ENCODE measurements at regions not wholly inside any gene's neighbourhood (a gene's known extent, or its start where the extent isn't known, plus 50 kb on each side); places are given as distances from the start of the nearest gene placed in this dataset.

- Histone ChIP-seq H3K36me3 (ENCODE audit: insufficient read depth, low read length) (no peaks in the 10 kb centered on the region), H3K27me3 (ENCODE audit: insufficient read depth, low read length) (no peaks in the 10 kb centered on the region), H3K4me1 (ENCODE audit: insufficient read depth, low read length) (no peaks in the 10 kb centered on the region), H3K4me3 (ENCODE audit: low read length in 2 of 2) (no peak overlapping the region), H3K27ac (ENCODE audit: low read depth, low read length) (no peak overlapping the region), H3K9me3 (ENCODE audit: control insufficient read depth in 1 of 2, low read length in 2 of 2) (no peaks in the 10 kb centered on the region)
- Mint-ChIP-seq H3K4me3 (no peak overlapping the region), H3K36me3 (no peaks in the 10 kb centered on the region), H3K4me1 (no peaks in the 10 kb centered on the region), H3K9me3 (peaks cover 0 to 7% (median 2%) of the 10 kb centered on the region in 8 donors), H3K27ac (no peak overlapping the region), H3K27me3 (no peaks in the 10 kb centered on the region)
- ChIA-PET CTCF (ENCODE audit: partially characterized antibody) (no interaction called here), POLR2A (ENCODE audit: partially characterized antibody) (no interaction called here)
- intact Hi-C loops (cut with micrococcal nuclease) = no loop called here
- no peak for DNase-seq
These were observed 321.7 kb downstream of the TXNL1 start for GRCh38 chr18:56316727-56317126.

GRCh38 chr18:56315363-56315762 lies 323.0 kb downstream of the TXNL1 start:
- no peak overlapping the region for H3K4me3 ChIP-seq (ENCODE audit: low read length in 2 of 2)
- no peaks in the 10 kb centered on the region for H3K4me1 ChIP-seq (ENCODE audit: insufficient read depth, low read length)
- H3K9me3 ChIP-seq (ENCODE audit: control insufficient read depth in 1 of 2, low read length in 2 of 2) = no peaks in the 10 kb centered on the region
- intact Hi-C loops (cut with micrococcal nuclease) = no loop called here
- Mint-ChIP-seq H3K4me1 (no peaks in the 10 kb centered on the region), H3K9me3 (peaks cover 0 to 6% (median 2%) of the 10 kb centered on the region in 8 donors), H3K36me3 (no peaks in the 10 kb centered on the region), H3K4me3 (no peak overlapping the region), H3K27ac (no peak overlapping the region), H3K27me3 (no peaks in the 10 kb centered on the region)
- DNase-seq = no peak
- no peaks in the 10 kb centered on the region for H3K27me3 ChIP-seq (ENCODE audit: insufficient read depth, low read length)
- no peaks in the 10 kb centered on the region for H3K36me3 ChIP-seq (ENCODE audit: insufficient read depth, low read length)
- CTCF ChIA-PET (ENCODE audit: partially characterized antibody) = no interaction called here
- no peak overlapping the region for H3K27ac ChIP-seq (ENCODE audit: low read depth, low read length)
- POLR2A ChIA-PET (ENCODE audit: partially characterized antibody) = no interaction called here

- POLR2A ChIA-PET (ENCODE audit: partially characterized antibody) = no interaction called here
- intact Hi-C loops (cut with micrococcal nuclease) = no loop called here
These were observed 324.0 kb downstream of the TXNL1 start for GRCh38 chr18:56314396-56314795.

GRCh38 chr18:56312551-56313335 lies 325.6 kb downstream of the TXNL1 start:
- no peaks in the 10 kb centered on the region for H3K4me1 Mint-ChIP-seq
- POLR2A ChIA-PET (ENCODE audit: partially characterized antibody) = no interaction called here

More at GRCh38 chr18:56314396-56314795, 324.0 kb downstream of the TXNL1 start:
- Histone ChIP-seq H3K27me3 (ENCODE audit: insufficient read depth, low read length) (no peaks in the 10 kb centered on the region), H3K4me3 (ENCODE audit: low read length in 2 of 2) (no peak overlapping the region), H3K27ac (ENCODE audit: low read depth, low read length) (no peak overlapping the region), H3K4me1 (ENCODE audit: insufficient read depth, low read length) (no peaks in the 10 kb centered on the region), H3K36me3 (ENCODE audit: insufficient read depth, low read length) (no peaks in the 10 kb centered on the region), H3K9me3 (ENCODE audit: control insufficient read depth in 1 of 2, low read length in 2 of 2) (no peaks in the 10 kb centered on the region)
- H3K4me1 Mint-ChIP-seq = no peaks in the 10 kb centered on the region
- H3K36me3 Mint-ChIP-seq = no peaks in the 10 kb centered on the region
- H3K27ac Mint-ChIP-seq = no peak overlapping the region
- DNase-seq = no peak
- H3K9me3 Mint-ChIP-seq = peaks cover 0 to 4% (median under 1%) of the 10 kb centered on the region in 8 donors
- no peaks in the 10 kb centered on the region for H3K27me3 Mint-ChIP-seq
- CTCF ChIA-PET (ENCODE audit: partially characterized antibody) = no interaction called here
- H3K4me3 Mint-ChIP-seq = no peak overlapping the region

GRCh38 chr18:56309104-56309503 lies 329.3 kb downstream of the TXNL1 start:
- Histone ChIP-seq H3K36me3 (ENCODE audit: insufficient read depth, low read length) (no peaks in the 10 kb centered on the region), H3K9me3 (ENCODE audit: control insufficient read depth in 1 of 2, low read length in 2 of 2) (no peaks in the 10 kb centered on the region), H3K27me3 (ENCODE audit: insufficient read depth, low read length) (no peaks in the 10 kb centered on the region), H3K4me1 (ENCODE audit: insufficient read depth, low read length) (no peaks in the 10 kb centered on the region), H3K27ac (ENCODE audit: low read depth, low read length) (no peak overlapping the region), H3K4me3 (ENCODE audit: low read length in 2 of 2) (no peak overlapping the region)
- Mint-ChIP-seq H3K36me3 (no peaks in the 10 kb centered on the region), H3K27ac (no peak overlapping the region), H3K9me3 (peaks cover 0 to 2% (median 0%) of the 10 kb centered on the region in 8 donors), H3K4me1 (no peaks in the 10 kb centered on the region), H3K4me3 (no peak overlapping the region), H3K27me3 (no peaks in the 10 kb centered on the region)
- intact Hi-C loops (cut with micrococcal nuclease) = no loop called here
- no peak for DNase-seq
- POLR2A ChIA-PET (ENCODE audit: partially characterized antibody) = no interaction called here
- CTCF ChIA-PET (ENCODE audit: partially characterized antibody) = no interaction called here

More at GRCh38 chr18:56312551-56313335, 325.6 kb downstream of the TXNL1 start:
- H3K4me3 ChIP-seq (ENCODE audit: low read length in 2 of 2) = no peak overlapping the region
- Mint-ChIP-seq H3K9me3 (peaks cover 0 to 4% (median 0%) of the 10 kb centered on the region in 8 donors), H3K27me3 (no peaks in the 10 kb centered on the region), H3K36me3 (no peaks in the 10 kb centered on the region), H3K27ac (no peak overlapping the region), H3K4me3 (no peak overlapping the region)
- CTCF ChIA-PET (ENCODE audit: partially characterized antibody) = no interaction called here
- DNase-seq = no peak
- no peaks in the 10 kb centered on the region for H3K9me3 ChIP-seq (ENCODE audit: control insufficient read depth in 1 of 2, low read length in 2 of 2)
- no peaks in the 10 kb centered on the region for H3K27me3 ChIP-seq (ENCODE audit: insufficient read depth, low read length)
- intact Hi-C loops (cut with micrococcal nuclease) = no loop called here
- no peak overlapping the region for H3K27ac ChIP-seq (ENCODE audit: low read depth, low read length)
- H3K36me3 ChIP-seq (ENCODE audit: insufficient read depth, low read length) = no peaks in the 10 kb centered on the region
- no peaks in the 10 kb centered on the region for H3K4me1 ChIP-seq (ENCODE audit: insufficient read depth, low read length)

GRCh38 chr18:56307354-56308170 lies 330.8 kb downstream of the TXNL1 start:
- Histone ChIP-seq H3K4me3 (ENCODE audit: low read length in 2 of 2) (no peak overlapping the region), H3K27me3 (ENCODE audit: insufficient read depth, low read length) (no peaks in the 10 kb centered on the region), H3K36me3 (ENCODE audit: insufficient read depth, low read length) (no peaks in the 10 kb centered on the region), H3K27ac (ENCODE audit: low read depth, low read length) (no peak overlapping the region), H3K4me1 (ENCODE audit: insufficient read depth, low read length) (no peaks in the 10 kb centered on the region), H3K9me3 (ENCODE audit: control insufficient read depth in 1 of 2, low read length in 2 of 2) (no peaks in the 10 kb centered on the region)
- DNase-seq = no peak
- Mint-ChIP-seq H3K36me3 (no peaks in the 10 kb centered on the region), H3K27me3 (no peaks in the 10 kb centered on the region), H3K27ac (no peak overlapping the region), H3K4me3 (no peak overlapping the region), H3K4me1 (no peaks in the 10 kb centered on the region), H3K9me3 (peaks cover 0 to 2% (median 0%) of the 10 kb centered on the region in 8 donors)
- intact Hi-C loops (cut with micrococcal nuclease) = no loop called here
- ChIA-PET CTCF (ENCODE audit: partially characterized antibody) (no interaction called here), POLR2A (ENCODE audit: partially characterized antibody) (no interaction called here)

- Histone ChIP-seq H3K27ac (ENCODE audit: low read depth, low read length) (no peak overlapping the region), H3K36me3 (ENCODE audit: insufficient read depth, low read length) (no peaks in the 10 kb centered on the region), H3K27me3 (ENCODE audit: insufficient read depth, low read length) (no peaks in the 10 kb centered on the region), H3K4me3 (ENCODE audit: low read length in 2 of 2) (no peak overlapping the region), H3K4me1 (ENCODE audit: insufficient read depth, low read length) (no peaks in the 10 kb centered on the region), H3K9me3 (ENCODE audit: control insufficient read depth in 1 of 2, low read length in 2 of 2) (peaks cover 0 to 3% of the 10 kb centered on the region in 2 donors)
- Mint-ChIP-seq H3K27me3 (peaks cover 0 to 1% of the 10 kb centered on the region in 2 donors), H3K27ac (no peak overlapping the region), H3K4me1 (no peaks in the 10 kb centered on the region), H3K36me3 (no peaks in the 10 kb centered on the region), H3K9me3 (peaks cover 0 to 2% (median 0%) of the 10 kb centered on the region in 8 donors), H3K4me3 (no peak overlapping the region)
- no peak for DNase-seq
- POLR2A ChIA-PET (ENCODE audit: partially characterized antibody) = no interaction called here
- CTCF ChIA-PET (ENCODE audit: partially characterized antibody) = no interaction called here
- intact Hi-C loops (cut with micrococcal nuclease) = no loop called here
These were observed 331.6 kb downstream of the TXNL1 start for GRCh38 chr18:56306797-56307196.
